K562 (cell line): ENCODE measurements at regions not wholly inside any gene's neighbourhood (a gene's known extent, or its start where the extent isn't known, plus 50 kb on each side); places are given as distances from the start of the nearest gene placed in this dataset.
A peak's percentile ranks its signal among the peaks of the same experiment; 100 is the strongest.

Experiments
- ATAC-seq: fragments of 200-7000 bp; cut with Tn5 transposase; 3 replicates; pipeline ENCODE4 v1.9.1; 2020; ENCODE audit warnings: moderate library complexity
- BruUV-seq: library from RNA; stranded (reverse); fragments of 400-500 nt; replicated peaks from 2 replicates; lab custom pipeline; 2021; lab: Mats Ljungman, UMichigan
- CTCF ChIA-PET: fragments of 300-600 bp; formaldehyde crosslinking; extraction: SDS; loops from one replicate; lab custom pipeline; 2021; ENCODE audit warnings: low intra/inter-chr PET ratio; lab: Yijun Ruan, JAX
- POLR2A ChIA-PET: fragments of 300-600, 350-650 bp; sonication (Branson Sonifier 250); formaldehyde crosslinking; extraction: SDS; loops from one replicate; lab custom pipeline; 2021; ENCODE audit warnings: antibody characterized with exemption, inconsistent platforms; lab: Yijun Ruan, JAX
- DNase-seq, 4 experiments: peaks; one replicate each; pipeline versions ENCODE4 v3.0.0 to v3.0.0-alpha.2; 2011 to 2018; ENCODE audit warnings: low spot score in 3 of 4, mixed read lengths in 3 of 4; ENCODE audit errors: extremely low read depth in 1 of 4
- FAIRE-seq: peaks from 2 replicates; lab custom pipeline; 2011; peaks lifted over from hg19 to GRCh38; lab: Jason Lieb, UNC
- H2AFZ ChIP-seq: 2 replicates; pipeline ENCODE4 v1.6.0; 2011; ENCODE audit warnings: low read depth, low read length, control low read depth, inconsistent platforms
- H3K27ac ChIP-seq: fragments of 200-600 bp; 3 replicates; pipeline ENCODE4 v1.8.0; 2011; ENCODE audit warnings: low read depth, mild to moderate bottlenecking, control low read depth, inconsistent platforms, low read length, moderate library complexity, mixed read lengths; ENCODE audit errors: extremely low read depth
- H3K27me3 ChIP-seq, 2 experiments: fragments of 300-600 bp in 1 of 2; 2 replicates in 1 of 2; 3 replicates in 1 of 2; pipeline versions ENCODE4 v1.6.0 to v1.8.0; 2011; ENCODE audit warnings: inconsistent platforms in 2 of 2, low read length in 2 of 2, mild to moderate bottlenecking in 1 of 2, mixed read lengths in 1 of 2, moderate library complexity in 1 of 2; ENCODE audit not compliant: control insufficient read depth in 2 of 2, insufficient read depth in 2 of 2
- H3K36me3 ChIP-seq: fragments of 300-600 bp; 3 replicates; pipeline ENCODE4 v1.8.0; 2011; ENCODE audit warnings: mild to moderate bottlenecking, low read length, inconsistent platforms; ENCODE audit not compliant: control insufficient read depth, insufficient read depth
- H3K4me1 ChIP-seq, 2 experiments: fragments of 200-600 bp in 1 of 2; replicated peaks in 1 of 2; 2 replicates in 1 of 2; 3 replicates in 1 of 2; pipeline versions ENCODE4 v1.5.1 to v1.8.0; 2011; ENCODE audit warnings: inconsistent platforms in 2 of 2, low read length in 2 of 2, mild to moderate bottlenecking in 1 of 2, mixed read lengths in 1 of 2, moderate library complexity in 1 of 2; ENCODE audit not compliant: control insufficient read depth in 2 of 2, insufficient read depth in 2 of 2
- H3K4me2 ChIP-seq: 2 replicates; pipeline ENCODE4 v1.6.1; 2011; ENCODE audit warnings: low read length, control low read depth, inconsistent platforms, mixed read lengths; ENCODE audit not compliant: insufficient read depth
- H3K4me3 ChIP-seq: fragments of 200-600 bp; sonication (generic), shearing (Covaris generic); 2 replicates; pipeline ENCODE4 v1.5.1; 2016; ENCODE audit warnings: control low read depth, inconsistent platforms
- H3K79me2 ChIP-seq: fragments of 200-600 bp; 3 replicates; pipeline ENCODE4 v1.8.0; 2011; ENCODE audit warnings: low read length, inconsistent platforms; ENCODE audit not compliant: control insufficient read depth, insufficient read depth
- H3K9ac ChIP-seq, 2 experiments: 2 replicates each; pipeline versions ENCODE4 v1.6.0 to v1.6.1; 2011; ENCODE audit warnings: low read depth in 2 of 2, low read length in 2 of 2, control low read depth in 1 of 2, inconsistent platforms in 1 of 2, mild to moderate bottlenecking in 1 of 2, mixed read lengths in 1 of 2; ENCODE audit not compliant: insufficient read depth in 1 of 2
- H3K9me1 ChIP-seq: one replicate; pipeline ENCODE4 v1.6.0; 2011; ENCODE audit warnings: inconsistent platforms, mild to moderate bottlenecking, low read length, moderate library complexity; ENCODE audit not compliant: control insufficient read depth, insufficient read depth
- H3K9me3 ChIP-seq: replicated peaks from 2 replicates; pipeline ENCODE4 v1.5.1; 2011; ENCODE audit warnings: low read depth, low read length, inconsistent platforms; ENCODE audit not compliant: control insufficient read depth, insufficient read depth
- H4K20me1 ChIP-seq: replicated peaks from 2 replicates; pipeline ENCODE4 v1.6.1; 2011; ENCODE audit warnings: low read length, inconsistent platforms, mixed read lengths; ENCODE audit not compliant: control insufficient read depth, insufficient read depth
- E2F6 ChIP-seq, 2 experiments: IDR thresholded peaks; 2 replicates each; pipeline ENCODE4 v1.6.1; 2011; ENCODE audit warnings: borderline replicate concordance in 1 of 2, control low read depth in 1 of 2, low read depth in 1 of 2, low read length in 1 of 2, mild to moderate bottlenecking in 1 of 2, mixed read lengths in 1 of 2, moderate library complexity in 1 of 2; ENCODE audit not compliant: insufficient read depth in 1 of 2, insufficient read length in 1 of 2, poor library complexity in 1 of 2, severe bottlenecking in 1 of 2; ENCODE audit errors: extremely low read depth in 1 of 2
- JUN ChIP-seq, 2 experiments: sonication (generic) in 1 of 2; formaldehyde crosslinking in 1 of 2; IDR thresholded peaks; 2 replicates each; pipeline versions ENCODE4 v1.6.1 to v1.8.0; 2012 to 2022; ENCODE audit warnings: borderline replicate concordance in 2 of 2, mild to moderate bottlenecking in 2 of 2, improper control_type of control experiment in 1 of 2, low read depth in 1 of 2, low read length in 1 of 2, missing genetic modification reagents in 1 of 2
- NRF1 ChIP-seq, 2 experiments: fragments of 450-650 bp; IDR thresholded peaks in 1 of 2; conservative IDR thresholded peaks in 1 of 2; 2 replicates each; pipeline ENCODE4 v1.6.1; 2014; ENCODE audit warnings: mild to moderate bottlenecking in 2 of 2
- WGBS: fragments of 100-300 bp; shearing (Covaris generic); methylation state at CpG from one replicate; pipeline ENCODE4 v1.1.6; 2016; ENCODE audit warnings: low coverage, mixed read lengths; ENCODE audit not compliant: insufficient coverage; ENCODE audit errors: missing lambda C conversion rate; 5-methylcytosine and 5-hydroxymethylcytosine counted together
- in situ Hi-C: fragments of 300-500 bp; cut with MboI; formaldehyde crosslinking; loops from 4 replicates; pipeline ENCODE4 v1.15.0; 2018; ENCODE audit warnings: inconsistent platforms, mixed read lengths
- intact Hi-C: fragments of 100-400 bp; cut with micrococcal nuclease; formaldehyde crosslinking; loops from 2 replicates; pipeline ENCODE4 v1.14.2; 2022

DNA sequence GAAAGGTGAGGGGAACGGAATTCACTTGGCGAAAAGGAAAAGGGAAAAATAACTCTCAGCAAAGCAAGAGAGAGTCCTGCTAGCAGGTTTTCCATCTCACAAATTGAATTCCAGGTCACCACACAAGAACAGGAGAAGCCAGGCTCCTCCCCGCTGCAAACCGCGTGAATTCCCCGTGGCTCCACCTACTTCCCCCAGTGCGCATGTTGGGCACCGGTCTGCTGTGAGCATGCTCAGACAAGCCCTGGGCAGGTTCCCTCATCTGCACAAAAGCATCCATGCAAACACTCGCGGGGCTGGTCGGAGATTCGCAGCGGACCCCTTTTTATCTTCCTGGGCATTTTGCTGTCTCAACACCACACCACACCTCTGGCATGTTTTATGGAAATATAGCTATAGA lies 58.5 kb upstream of the S1PR3 start:
- CTCF ChIA-PET = no interaction called here
- H3K4me1 ChIP-seq = peaks cover 3 to 20% of the 10 kb centered on the region in 2 experiments; a peak in 3 of 5 replicates
- peak overlapping the region; percentile 59; the same call in 1 of the 2 replicates for H2AFZ ChIP-seq
- TF ChIP-seq JUN (IDR thresholded peaks at IDR 0.05; ENCODE audit: borderline replicate concordance, low read depth, low read length) (no peak), JUN (CRISPR knock-in tag; IDR thresholded peaks at IDR 0.05; ENCODE audit: borderline replicate concordance) (no peak), NRF1 (conservative IDR thresholded peaks at IDR 0.05 in 1 of 2, IDR thresholded peaks at IDR 0.05 in 1 of 2) (peak; percentile 88 to 90), E2F6 (IDR thresholded peaks at IDR 0.05; ENCODE audit: borderline replicate concordance in 1 of 2, extremely low read depth in 1 of 2, insufficient read depth in 1 of 2, insufficient read length in 1 of 2, low read depth in 1 of 2, low read length in 1 of 2, poor library complexity in 1 of 2, severe bottlenecking in 1 of 2) (peak in 1 of 2 experiments; percentile 20)
- intact Hi-C loops = no loop called here
- no TSS peak for BruUV-seq
- POLR2A ChIA-PET = interaction anchor here (0.6 kb wide), 1 partner anchor 132 kb away, joined by 3 read pairs; no protein-coding TSS in a partner anchor
- 34% methylated on average over 11 of the region's 13 CpGs for WGBS
- no peaks in the 10 kb centered on the region for H3K36me3 ChIP-seq
- H3K27me3 ChIP-seq = no peaks in the 10 kb centered on the region
- H3K9me1 ChIP-seq = no peaks in the 10 kb centered on the region
- 0 out of 2 replicates have a peak, but pooled peaks cover 2% of the 10 kb centered on the region for H3K9me3 ChIP-seq
- no peaks in the 10 kb centered on the region for H4K20me1 ChIP-seq
- H3K79me2 ChIP-seq = no peaks in the 10 kb centered on the region
- peak; percentile 59 for FAIRE-seq
- in situ Hi-C loops = no loop called here
- peak; percentile 22 to 69 (median 32) for DNase-seq
- H3K4me3 ChIP-seq = no peak overlapping the region
- peak; percentile 96 for ATAC-seq
- peak overlapping the region; percentile 37 for H3K4me2 ChIP-seq
- H3K9ac ChIP-seq = no peak overlapping the region
- H3K27ac ChIP-seq = no peak overlapping the region
